IMR-90 (cell line): ENCODE measurements at regions not wholly inside any gene's neighbourhood (a gene's known extent, or its start where the extent isn't known, plus 50 kb on each side); places are given as distances from the start of the nearest gene placed in this dataset.

Experiments used
- BHLHE40 ChIP-seq: fragments of 150-350 bp; IDR thresholded peaks from 2 replicates; pipeline ENCODE4 v1.6.1; 2016; ENCODE audit warnings: mild to moderate bottlenecking, low read depth, low read length
- CEBPB ChIP-seq: IDR thresholded peaks from 2 replicates; pipeline ENCODE4 v1.6.1; 2012; ENCODE audit warnings: low read depth, low read length, improper control_type of control experiment
- MAFK ChIP-seq: IDR thresholded peaks from 2 replicates; pipeline ENCODE4 v1.6.1; 2012; ENCODE audit warnings: low read depth, low read length, improper control_type of control experiment
- MAZ ChIP-seq: IDR thresholded peaks from 2 replicates; pipeline ENCODE4 v1.6.1; 2012; ENCODE audit warnings: low read depth, mild to moderate bottlenecking, low read length, improper control_type of control experiment, moderate library complexity, borderline replicate concordance
- MXI1 ChIP-seq: IDR thresholded peaks from 2 replicates; pipeline ENCODE4 v1.6.1; 2012; ENCODE audit warnings: low read depth, mild to moderate bottlenecking, low read length, moderate library complexity, borderline replicate concordance
- POLR2A ChIP-seq: IDR thresholded peaks from 2 replicates; pipeline ENCODE4 v1.6.1; 2012; ENCODE audit warnings: mild to moderate bottlenecking, low read depth, low read length
- RAD21 ChIP-seq: IDR thresholded peaks from 2 replicates; pipeline ENCODE4 v1.6.1; 2012; ENCODE audit warnings: low read length, improper control_type of control experiment
- RCOR1 ChIP-seq: IDR thresholded peaks from 2 replicates; pipeline ENCODE4 v1.6.1; 2012; ENCODE audit warnings: mild to moderate bottlenecking, low read length, improper control_type of control experiment; ENCODE audit not compliant: insufficient replicate concordance
- RFX5 ChIP-seq: IDR thresholded peaks from 2 replicates; pipeline ENCODE4 v1.8.0; 2012; ENCODE audit warnings: low read depth, mild to moderate bottlenecking, low read length, moderate library complexity
- SMC3 ChIP-seq: fragments of 150-350 bp; IDR thresholded peaks from 2 replicates; pipeline ENCODE4 v1.6.1; 2016; ENCODE audit warnings: low read depth, mild to moderate bottlenecking, antibody characterized with exemption, low read length, moderate library complexity
- TF ChIP-seq, protein P1 (sequence below): conservative IDR thresholded peaks from 2 replicates; pipeline ENCODE4 v1.5.1; 2012; ENCODE audit warnings: mild to moderate bottlenecking, low read depth, low read length, improper control_type of control experiment
- TF ChIP-seq, protein P2 (sequence below): fragments of 150-350 bp; IDR thresholded peaks from 2 replicates; pipeline ENCODE4 v1.6.1; 2016; ENCODE audit warnings: low read depth, mild to moderate bottlenecking, low read length, moderate library complexity, borderline replicate concordance
- TF ChIP-seq, protein P3 (sequence below): fragments of 150-350 bp; IDR thresholded peaks from 2 replicates; pipeline ENCODE4 v1.6.1; 2017; ENCODE audit warnings: mild to moderate bottlenecking, antibody characterized with exemption, low read length, low read depth

DNA sequence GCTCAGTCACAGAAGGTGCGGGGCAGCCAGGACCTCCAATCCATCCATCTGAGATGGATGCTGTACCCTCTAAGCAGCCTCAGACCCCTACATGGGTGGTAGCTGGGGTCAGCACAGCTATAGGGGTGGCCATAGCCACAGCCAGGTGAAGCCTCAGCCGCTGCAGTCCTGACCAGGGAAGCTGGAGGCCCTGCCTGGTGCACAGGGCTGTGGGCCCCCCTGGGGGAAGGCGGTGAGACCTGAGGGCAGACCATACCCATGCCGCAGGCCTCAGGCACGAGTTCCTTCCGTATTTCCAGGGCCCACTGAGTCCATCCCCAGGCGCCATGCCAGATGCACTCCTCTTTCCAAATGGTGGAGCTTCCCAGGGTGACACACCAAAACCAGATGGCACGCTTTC, 96.6 kb upstream of the KDM7A start:
- TF ChIP-seq POLR2A = no peak
- TF ChIP-seq RCOR1 = no peak
- TF ChIP-seq, protein P1, sequence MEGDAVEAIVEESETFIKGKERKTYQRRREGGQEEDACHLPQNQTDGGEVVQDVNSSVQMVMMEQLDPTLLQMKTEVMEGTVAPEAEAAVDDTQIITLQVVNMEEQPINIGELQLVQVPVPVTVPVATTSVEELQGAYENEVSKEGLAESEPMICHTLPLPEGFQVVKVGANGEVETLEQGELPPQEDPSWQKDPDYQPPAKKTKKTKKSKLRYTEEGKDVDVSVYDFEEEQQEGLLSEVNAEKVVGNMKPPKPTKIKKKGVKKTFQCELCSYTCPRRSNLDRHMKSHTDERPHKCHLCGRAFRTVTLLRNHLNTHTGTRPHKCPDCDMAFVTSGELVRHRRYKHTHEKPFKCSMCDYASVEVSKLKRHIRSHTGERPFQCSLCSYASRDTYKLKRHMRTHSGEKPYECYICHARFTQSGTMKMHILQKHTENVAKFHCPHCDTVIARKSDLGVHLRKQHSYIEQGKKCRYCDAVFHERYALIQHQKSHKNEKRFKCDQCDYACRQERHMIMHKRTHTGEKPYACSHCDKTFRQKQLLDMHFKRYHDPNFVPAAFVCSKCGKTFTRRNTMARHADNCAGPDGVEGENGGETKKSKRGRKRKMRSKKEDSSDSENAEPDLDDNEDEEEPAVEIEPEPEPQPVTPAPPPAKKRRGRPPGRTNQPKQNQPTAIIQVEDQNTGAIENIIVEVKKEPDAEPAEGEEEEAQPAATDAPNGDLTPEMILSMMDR = no peak
- no peak for TF ChIP-seq MXI1
- no peak for TF ChIP-seq MAFK
- no peak for TF ChIP-seq BHLHE40
- no peak for TF ChIP-seq RAD21
- no peak for TF ChIP-seq MAZ
- no peak for TF ChIP-seq RFX5
- TF ChIP-seq CEBPB = no peak
- TF ChIP-seq, protein P2, sequence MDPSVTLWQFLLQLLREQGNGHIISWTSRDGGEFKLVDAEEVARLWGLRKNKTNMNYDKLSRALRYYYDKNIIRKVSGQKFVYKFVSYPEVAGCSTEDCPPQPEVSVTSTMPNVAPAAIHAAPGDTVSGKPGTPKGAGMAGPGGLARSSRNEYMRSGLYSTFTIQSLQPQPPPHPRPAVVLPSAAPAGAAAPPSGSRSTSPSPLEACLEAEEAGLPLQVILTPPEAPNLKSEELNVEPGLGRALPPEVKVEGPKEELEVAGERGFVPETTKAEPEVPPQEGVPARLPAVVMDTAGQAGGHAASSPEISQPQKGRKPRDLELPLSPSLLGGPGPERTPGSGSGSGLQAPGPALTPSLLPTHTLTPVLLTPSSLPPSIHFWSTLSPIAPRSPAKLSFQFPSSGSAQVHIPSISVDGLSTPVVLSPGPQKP = no peak
- TF ChIP-seq, protein P3, sequence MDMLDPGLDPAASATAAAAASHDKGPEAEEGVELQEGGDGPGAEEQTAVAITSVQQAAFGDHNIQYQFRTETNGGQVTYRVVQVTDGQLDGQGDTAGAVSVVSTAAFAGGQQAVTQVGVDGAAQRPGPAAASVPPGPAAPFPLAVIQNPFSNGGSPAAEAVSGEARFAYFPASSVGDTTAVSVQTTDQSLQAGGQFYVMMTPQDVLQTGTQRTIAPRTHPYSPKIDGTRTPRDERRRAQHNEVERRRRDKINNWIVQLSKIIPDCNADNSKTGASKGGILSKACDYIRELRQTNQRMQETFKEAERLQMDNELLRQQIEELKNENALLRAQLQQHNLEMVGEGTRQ = no peak
- no peak for TF ChIP-seq SMC3
